ENCODE measurements at regions not wholly inside any gene's neighbourhood (a gene's known extent, or its start where the extent isn't known, plus 50 kb on each side); places are given as distances from the start of the nearest gene placed in this dataset.

DNA sequence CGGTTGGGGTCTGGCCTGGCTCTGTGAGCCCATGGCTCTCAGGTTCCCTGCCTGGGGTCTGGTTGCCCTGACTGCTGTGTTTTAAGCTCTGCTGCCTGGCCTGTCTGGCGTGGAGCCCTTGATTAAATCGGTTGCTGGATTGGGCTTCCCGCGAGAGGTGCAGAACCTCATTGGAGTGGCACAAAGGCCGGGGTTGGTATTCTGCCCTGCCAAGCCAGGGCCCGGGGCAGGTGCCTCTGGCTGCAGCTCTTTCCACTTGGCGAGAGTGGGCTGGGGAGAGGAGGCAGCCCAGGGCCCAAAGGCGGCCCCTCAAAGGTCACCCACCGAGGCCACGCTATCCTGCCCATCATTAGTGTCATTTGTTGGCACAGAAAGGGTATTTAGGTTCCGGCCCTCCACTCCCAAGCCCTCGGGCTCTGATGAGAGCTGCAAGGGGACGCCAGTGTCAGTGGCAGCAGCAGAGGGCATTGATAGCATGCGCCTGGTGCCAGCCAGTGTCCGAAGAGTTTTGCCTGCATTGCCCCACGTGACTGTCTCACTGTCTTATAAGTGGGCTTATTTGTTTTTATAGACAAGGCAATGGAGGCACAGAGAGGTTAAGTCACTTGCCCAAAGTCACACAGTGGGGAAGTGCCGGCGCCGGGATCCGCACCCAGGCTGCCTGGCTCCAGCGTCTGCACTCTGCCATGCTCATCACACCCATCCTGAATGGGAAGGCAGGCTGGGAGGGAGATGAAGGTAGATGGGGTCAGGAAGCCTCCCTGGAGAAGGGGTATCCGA lies 68.0 kb upstream of the CIBAR2 start:
- Histone ChIP-seq H3K4me3 (ENCODE audit: control insufficient read depth in 2 of 3, extremely low read depth in 1 of 3, insufficient read depth in 2 of 3, low read depth in 1 of 3, low read length in 3 of 3) (no peak overlapping the region), H3K27me3 (ENCODE audit: control insufficient read depth, extremely low read depth, insufficient read depth, low read length) (no peaks in the 10 kb centered on the region), H3K4me1 (ENCODE audit: control insufficient read depth, extremely low read depth, insufficient read depth, low read length) (no peaks in the 10 kb centered on the region), H3K27ac (ENCODE audit: control insufficient read depth, insufficient read depth, low read length) (no peak overlapping the region), H3K36me3 (ENCODE audit: control insufficient read depth in 2 of 2, extremely low read depth in 1 of 2, insufficient read depth in 2 of 2, low read length in 2 of 2) (peaks cover 0 to 5% of the 10 kb centered on the region in 2 experiments), H4K20me1 (ENCODE audit: control insufficient read depth, extremely low read depth, insufficient read depth, low read length) (peaks cover 3% of the 10 kb centered on the region), H3K9me1 (ENCODE audit: control insufficient read depth, extremely low read depth, insufficient read depth, low read length) (no peaks in the 10 kb centered on the region), H3K9ac (ENCODE audit: control insufficient read depth, extremely low read depth, insufficient read depth, low read length) (no peak overlapping the region), H3K4me2 (ENCODE audit: control insufficient read depth, extremely low read depth, insufficient read depth, low read depth, low read length) (no peak overlapping the region), H2AFZ (ENCODE audit: control insufficient read depth, low read length) (no peak overlapping the region), H3K9me3 (ENCODE audit: control insufficient read depth, low read depth, low read length) (peaks cover 6% of the 10 kb centered on the region), H3K79me2 (ENCODE audit: control insufficient read depth, insufficient read depth, low read length) (peaks cover 3% of the 10 kb centered on the region)
- dilution Hi-C loops (cut with MboI; ENCODE audit: extremely low pct_ligation_motif_present, low sequenced_read_pairs), result no loop called here
- FAIRE-seq (no peak), DNase-seq (ENCODE audit: low read depth, low spot score) (no peak)
- TF ChIP-seq CTCF (optimal IDR thresholded peaks at IDR 0.05 in 1 of 3, IDR thresholded peaks at IDR 0.05 in 1 of 3, conservative IDR thresholded peaks at IDR 0.05 in 1 of 3; ENCODE audit: extremely low read depth in 1 of 3, insufficient read depth in 2 of 3, low read length in 3 of 3) (no peak), EZH2 (IDR thresholded peaks at IDR 0.05; ENCODE audit: low read length) (no peak)

DNA sequence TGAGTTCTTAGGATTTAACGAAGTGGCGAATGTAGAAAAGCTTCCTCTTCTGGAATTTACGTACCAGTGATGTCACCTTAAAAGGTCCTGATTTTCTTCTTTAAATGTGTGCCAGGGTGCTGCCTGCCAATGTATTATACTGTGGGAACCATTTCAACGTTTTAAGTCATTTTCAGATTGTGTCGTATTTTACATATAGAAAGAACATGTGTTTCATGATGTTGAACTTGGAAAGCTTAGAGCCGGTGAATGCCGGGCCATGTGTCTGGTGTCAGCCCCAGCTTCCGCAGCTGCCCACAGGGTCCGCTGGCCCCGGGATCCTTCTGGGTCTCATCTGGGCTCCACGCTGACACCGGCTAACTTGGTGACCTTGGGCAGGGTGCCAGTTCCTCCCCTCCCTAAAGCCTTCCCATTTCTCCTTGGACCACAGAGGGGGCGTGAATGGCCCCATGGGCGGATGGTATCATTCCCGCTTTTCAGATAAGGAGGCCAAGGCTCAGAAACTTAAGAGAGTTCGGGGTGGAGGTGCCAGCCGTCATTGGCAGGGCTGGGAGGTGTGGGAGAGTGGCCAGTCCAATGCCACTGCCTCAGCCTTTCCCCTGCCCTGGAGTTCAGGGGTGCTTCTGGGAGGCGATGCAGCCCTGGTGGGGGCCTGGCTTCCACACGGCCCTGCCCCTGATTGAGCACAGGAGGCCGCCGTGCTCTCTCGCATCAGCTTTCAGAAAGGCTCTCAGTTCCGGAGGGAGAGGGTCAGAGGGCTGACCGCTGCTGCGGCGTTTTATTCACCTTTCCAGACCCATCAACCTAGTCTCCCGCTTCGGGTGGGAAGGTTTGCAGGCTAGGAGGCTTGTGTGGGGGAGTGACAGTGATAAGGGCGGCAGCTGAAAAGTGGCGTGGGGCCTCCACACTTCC lies 68.8 kb upstream of the CIBAR2 start:
- no peaks in the 10 kb centered on the region for H3K27me3 ChIP-seq (ENCODE audit: control insufficient read depth, extremely low read depth, insufficient read depth, low read length)

More for the DNA sequence above, 68.8 kb upstream of the CIBAR2 start:
- Histone ChIP-seq H3K27ac (ENCODE audit: control insufficient read depth, insufficient read depth, low read length) (no peak overlapping the region), H3K79me2 (ENCODE audit: control insufficient read depth, insufficient read depth, low read length) (peaks cover 3% of the 10 kb centered on the region), H3K4me2 (ENCODE audit: control insufficient read depth, extremely low read depth, insufficient read depth, low read depth, low read length) (no peak overlapping the region), H2AFZ (ENCODE audit: control insufficient read depth, low read length) (no peak overlapping the region), H4K20me1 (ENCODE audit: control insufficient read depth, extremely low read depth, insufficient read depth, low read length) (peaks cover 3% of the 10 kb centered on the region), H3K9me3 (ENCODE audit: control insufficient read depth, low read depth, low read length) (peaks cover 6% of the 10 kb centered on the region), H3K4me3 (ENCODE audit: control insufficient read depth in 2 of 3, extremely low read depth in 1 of 3, insufficient read depth in 2 of 3, low read depth in 1 of 3, low read length in 3 of 3) (no peak overlapping the region), H3K9me1 (ENCODE audit: control insufficient read depth, extremely low read depth, insufficient read depth, low read length) (no peaks in the 10 kb centered on the region), H3K36me3 (ENCODE audit: control insufficient read depth in 2 of 2, extremely low read depth in 1 of 2, insufficient read depth in 2 of 2, low read length in 2 of 2) (peaks cover 0 to 5% of the 10 kb centered on the region in 2 experiments), H3K9ac (ENCODE audit: control insufficient read depth, extremely low read depth, insufficient read depth, low read length) (no peak overlapping the region), H3K4me1 (ENCODE audit: control insufficient read depth, extremely low read depth, insufficient read depth, low read length) (no peaks in the 10 kb centered on the region)
- FAIRE-seq, result no peak
- dilution Hi-C loops (cut with MboI; ENCODE audit: extremely low pct_ligation_motif_present, low sequenced_read_pairs), result no loop called here
- no peak for TF ChIP-seq EZH2 (IDR thresholded peaks at IDR 0.05; ENCODE audit: low read length)
- no peak for TF ChIP-seq CTCF (optimal IDR thresholded peaks at IDR 0.05 in 1 of 3, IDR thresholded peaks at IDR 0.05 in 1 of 3, conservative IDR thresholded peaks at IDR 0.05 in 1 of 3; ENCODE audit: extremely low read depth in 1 of 3, insufficient read depth in 2 of 3, low read length in 3 of 3)
- DNase-seq (ENCODE audit: low read depth, low spot score), result no peak
